GM19463 (cell line): ENCODE measurements at regions not wholly inside any gene's neighbourhood (a gene's known extent, or its start where the extent isn't known, plus 50 kb on each side); places are given as distances from the start of the nearest gene placed in this dataset.

ENCODE experiments used
- ATAC-seq: cut with Tn5 transposase; IDR thresholded peaks from one replicate; pipeline ENCODE4 v1.9.1; 2021; ENCODE audit warnings: mild to moderate bottlenecking, moderate library complexity; ENCODE audit not compliant: unreplicated experiment

DNA sequence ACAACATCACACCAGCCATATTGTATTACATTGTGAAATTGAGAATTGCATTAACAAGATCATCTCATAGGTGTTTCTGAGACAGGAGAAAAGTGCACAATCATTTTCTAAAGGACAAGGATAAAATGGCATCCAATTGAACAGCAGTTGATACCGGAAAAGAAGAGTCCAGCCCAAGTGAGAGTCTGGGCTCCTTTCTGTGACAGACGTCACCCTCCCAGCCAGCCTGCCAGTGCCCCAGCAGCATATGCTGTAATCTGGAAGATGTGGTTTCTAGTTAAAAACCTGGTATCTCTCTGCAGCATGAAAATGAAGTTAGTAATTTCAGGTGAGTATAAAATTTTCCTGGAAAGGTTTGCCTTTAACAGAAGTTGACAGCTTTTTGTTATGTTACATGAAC, 1531.7 kb upstream of the PIK3C3 start:
- no peak for ATAC-seq

DNA sequence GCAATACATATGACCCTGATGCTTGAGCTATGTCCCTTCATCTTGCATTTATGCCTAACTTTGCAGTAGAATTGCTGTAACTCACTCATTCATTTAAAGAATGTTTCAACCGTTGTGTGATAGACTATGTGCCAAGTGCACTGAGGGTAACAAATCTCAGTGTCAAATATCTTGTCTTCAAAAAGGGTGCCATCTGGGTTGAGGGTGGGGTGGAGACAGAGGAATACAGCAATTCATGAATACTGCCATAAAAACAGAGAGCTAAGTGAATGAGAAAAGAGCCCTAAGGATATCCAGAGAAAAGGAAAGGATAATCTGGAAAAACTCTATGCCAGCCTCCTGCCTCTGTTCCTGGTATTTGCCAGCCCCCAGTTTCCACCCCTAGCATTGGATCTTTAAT, 1534.4 kb upstream of the PIK3C3 start:
- ATAC-seq: no peak

- no peak for ATAC-seq
Observed at GRCh38 chr18:40417501-40417900, 1537.5 kb upstream of the PIK3C3 start.

DNA sequence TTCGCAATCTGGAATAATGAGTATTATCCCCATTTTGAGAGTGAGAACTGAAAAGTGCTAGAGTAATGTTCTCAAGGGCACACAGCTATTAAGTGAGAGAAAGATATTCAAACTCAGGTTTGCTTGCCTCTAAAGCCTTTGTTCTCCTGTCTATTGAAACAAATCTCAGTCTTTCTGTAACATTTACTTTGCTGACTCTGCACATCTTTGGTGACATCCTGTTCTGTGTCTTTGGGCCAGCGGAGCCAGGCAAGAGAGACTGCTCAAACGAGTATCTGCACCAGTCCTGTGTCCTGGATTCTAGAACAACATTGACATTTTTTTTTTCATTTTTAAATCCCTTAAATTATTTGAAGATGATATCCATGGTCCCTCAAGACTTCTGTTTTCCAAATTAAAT, 1539.2 kb upstream of the PIK3C3 start:
- no peak for ATAC-seq

- ATAC-seq: no peak
Observed at GRCh38 chr18:40415176-40415791, 1539.8 kb upstream of the PIK3C3 start.

GRCh38 chr18:40414155-40414754, 1540.8 kb upstream of the PIK3C3 start:
- no peak for ATAC-seq

GRCh38 chr18:40413160-40413559, 1541.9 kb upstream of the PIK3C3 start:
- ATAC-seq: no peak

DNA sequence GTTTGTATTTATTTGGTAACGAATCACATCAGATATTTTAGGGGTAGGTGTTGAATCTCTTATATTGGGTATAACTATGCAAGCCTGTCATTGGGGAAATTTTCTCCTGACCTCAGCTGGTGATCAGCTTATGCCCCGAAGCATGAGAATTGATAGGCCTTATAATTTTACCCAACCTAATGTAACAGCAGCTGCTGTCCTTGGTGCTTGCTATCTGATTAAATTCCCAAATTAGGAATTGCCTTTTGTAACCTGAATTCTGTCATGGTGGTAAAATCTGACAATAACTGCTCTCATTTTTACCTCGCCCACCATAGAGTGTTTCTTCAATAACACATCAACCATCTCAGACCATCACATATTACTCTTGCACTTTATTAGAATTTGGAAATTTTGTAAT, 1542.6 kb upstream of the PIK3C3 start:
- ATAC-seq: no peak

GRCh38 chr18:40407909-40408308, 1547.1 kb upstream of the PIK3C3 start:
- no peak for ATAC-seq

DNA sequence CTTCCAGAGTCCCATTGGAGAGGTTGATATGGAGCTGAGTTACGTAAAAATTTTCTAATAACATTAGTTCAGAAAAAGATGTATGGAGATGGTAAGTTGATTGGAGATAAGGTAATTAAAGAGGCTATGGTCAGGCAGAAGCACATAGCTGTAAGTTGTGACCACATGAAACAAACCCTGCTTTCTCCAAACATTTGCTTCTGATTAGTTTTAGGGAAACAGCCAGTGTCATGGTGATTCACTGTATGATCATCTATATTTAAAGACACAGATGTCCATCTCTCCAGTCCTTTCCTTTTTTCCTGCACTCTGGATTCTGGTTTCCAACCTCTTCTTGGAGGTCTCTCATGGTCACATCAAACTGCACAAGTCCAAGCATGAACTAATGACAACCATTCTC, 1550.8 kb upstream of the PIK3C3 start:
- no peak for ATAC-seq

- ATAC-seq: no peak
Observed at GRCh38 chr18:40402052-40402451, 1553.0 kb upstream of the PIK3C3 start.

GRCh38 chr18:40388121-40388520, 1566.9 kb upstream of the PIK3C3 start:
- no peak for ATAC-seq

- no peak for ATAC-seq
Observed at GRCh38 chr18:40387130-40387787, 1567.8 kb upstream of the PIK3C3 start.

GRCh38 chr18:40382197-40382596, 1572.8 kb upstream of the PIK3C3 start:
- no peak for ATAC-seq

DNA sequence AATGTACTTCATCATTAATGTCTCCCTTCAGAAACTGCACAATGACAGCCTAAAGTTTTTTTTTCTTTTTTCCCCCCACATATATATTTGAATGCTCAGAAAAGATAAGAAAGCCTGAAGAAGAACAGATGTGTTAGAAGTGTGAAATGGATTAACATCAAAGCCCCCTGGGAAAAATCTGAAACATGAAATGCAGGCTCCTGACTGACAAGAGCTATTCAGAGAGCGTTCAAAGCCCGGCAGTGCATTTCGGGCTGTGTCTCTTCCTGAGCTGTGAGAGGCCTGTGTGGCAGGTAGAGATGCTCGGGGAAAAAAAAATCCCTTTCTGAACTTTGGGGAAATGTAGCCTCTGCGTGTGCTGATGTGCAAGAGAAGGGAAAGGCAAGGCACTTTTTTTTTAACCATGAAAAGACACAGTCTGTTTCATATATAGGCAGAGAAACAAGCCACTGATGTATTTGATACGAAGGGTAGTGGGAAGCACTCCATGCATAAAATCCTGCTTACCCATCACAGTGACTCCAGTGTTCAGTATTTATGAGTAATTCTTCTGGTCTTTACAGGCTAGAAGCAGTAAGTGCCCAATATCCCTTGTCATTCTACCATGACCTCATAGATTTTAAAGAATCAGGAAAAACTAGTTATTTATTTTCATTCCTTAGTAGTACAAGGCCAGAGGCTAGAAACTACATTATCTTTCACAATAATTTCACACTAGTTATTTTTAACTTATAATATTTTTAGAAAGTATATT, 1574.2 kb upstream of the PIK3C3 start:
- no peak for ATAC-seq

GRCh38 chr18:40375837-40376236, 1579.2 kb upstream of the PIK3C3 start:
- ATAC-seq: no peak

DNA sequence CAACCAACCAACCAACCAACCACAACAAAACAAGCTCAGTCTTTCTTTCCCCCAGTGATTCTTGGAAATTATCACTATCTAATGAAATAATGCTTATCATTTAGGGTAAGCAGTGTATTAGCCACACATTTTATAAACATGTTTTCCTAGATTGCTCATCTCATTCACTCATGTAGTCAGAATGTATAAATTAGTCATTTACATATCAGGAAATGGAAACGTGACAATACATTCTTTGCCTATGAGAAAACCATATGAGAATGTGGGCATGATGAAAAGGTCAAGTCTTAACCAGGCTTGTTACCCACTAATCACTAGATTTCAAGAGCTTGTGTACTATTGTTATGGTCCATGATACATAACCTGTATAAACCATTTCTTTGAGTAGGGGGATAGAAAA, 1583.4 kb upstream of the PIK3C3 start:
- no peak for ATAC-seq

DNA sequence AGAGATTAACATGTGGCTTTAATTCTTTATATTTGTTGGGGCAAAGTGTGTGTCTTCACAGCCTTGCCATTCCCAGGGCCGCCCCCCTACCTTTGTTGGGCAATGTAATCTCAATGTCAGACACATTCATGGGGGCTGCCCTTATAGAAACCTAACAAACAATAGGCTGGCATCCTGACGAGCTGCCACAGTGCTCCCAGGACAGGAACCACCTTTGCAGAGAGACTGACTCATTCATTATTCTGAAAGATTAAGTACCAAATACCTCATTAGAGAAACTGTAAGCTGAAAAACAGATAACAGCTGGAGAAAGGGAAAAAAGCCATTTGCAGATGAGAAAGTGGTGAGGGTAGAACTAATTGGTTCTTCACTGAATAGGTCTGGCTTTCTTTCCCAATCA, 1587.5 kb upstream of the PIK3C3 start:
- ATAC-seq: no peak

DNA sequence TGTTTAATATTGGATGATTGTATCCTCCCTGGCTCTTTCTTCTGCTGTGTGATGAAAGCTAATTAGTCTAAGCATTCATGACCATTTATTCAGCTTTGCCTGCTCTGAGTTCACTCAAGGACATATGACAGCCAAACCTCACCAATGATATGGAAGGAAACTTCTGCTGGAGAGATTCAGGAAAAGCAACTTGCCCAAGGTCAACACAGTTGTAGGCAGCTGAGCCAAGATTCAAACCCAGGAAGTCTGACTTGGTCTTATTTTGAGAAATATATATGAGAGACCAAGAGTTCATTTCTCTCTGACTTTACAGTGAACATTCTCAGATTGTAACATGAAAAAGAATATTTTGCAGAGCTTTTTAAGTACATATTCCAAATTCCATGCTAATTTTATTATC, 1588.5 kb upstream of the PIK3C3 start:
- ATAC-seq: no peak

- no peak for ATAC-seq
Observed at GRCh38 chr18:40365526-40365925, 1589.5 kb upstream of the PIK3C3 start.

DNA sequence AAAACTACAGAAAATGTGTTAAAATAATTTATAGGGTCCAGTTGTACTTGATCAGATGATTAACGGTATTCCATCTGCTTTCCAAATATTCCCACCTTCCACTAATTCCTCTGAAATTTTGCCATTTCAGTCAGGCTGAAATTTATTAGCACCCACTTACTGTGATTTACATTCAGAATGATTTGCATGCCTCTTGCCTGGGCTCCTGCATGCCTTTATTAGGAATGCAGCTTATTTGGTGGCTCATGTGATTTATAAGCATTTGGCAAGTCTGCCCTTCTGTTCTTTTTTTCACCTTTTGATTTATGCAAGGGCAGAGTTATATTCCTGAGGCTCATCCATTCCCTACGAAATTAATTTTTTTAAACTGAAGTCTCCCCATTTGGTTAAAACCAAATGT, 1594.5 kb upstream of the PIK3C3 start:
- no peak for ATAC-seq

DNA sequence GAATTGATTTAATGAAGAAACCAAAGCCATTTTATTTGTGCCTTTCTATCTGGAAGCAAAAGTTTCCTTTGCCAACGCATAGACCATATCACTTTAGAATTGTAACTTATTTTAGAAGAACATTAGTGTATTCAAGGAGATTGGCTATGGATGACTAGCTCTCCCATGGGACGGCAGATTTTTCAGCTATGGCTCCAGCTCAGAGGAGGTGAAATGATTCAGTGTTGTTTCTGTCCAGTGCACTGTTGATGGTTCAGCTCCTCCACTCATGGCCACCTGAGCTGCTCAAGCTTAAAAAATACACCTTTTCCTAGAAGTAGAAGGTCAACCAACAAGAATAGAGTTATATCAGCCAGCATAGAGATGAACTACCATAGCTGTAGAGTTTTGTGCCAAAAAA, 1597.5 kb upstream of the PIK3C3 start:
- no peak for ATAC-seq
